Adipocyte (in vitro differentiated cells): ENCODE measurements at regions not wholly inside any gene's neighbourhood (a gene's known extent, or its start where the extent isn't known, plus 50 kb on each side); places are given as distances from the start of the nearest gene placed in this dataset.

Experiments used
- DNase-seq: peaks from one replicate; pipeline ENCODE4 v3.0.0-alpha.2; 2015; ENCODE audit warnings: low read depth
- H3K27me3 ChIP-seq: replicated peaks from 2 replicates; pipeline ENCODE4 v1.7.0; 2013; ENCODE audit warnings: mild to moderate bottlenecking, low read length, moderate library complexity; ENCODE audit not compliant: control insufficient read depth, insufficient read depth
- H3K36me3 ChIP-seq: 2 replicates; pipeline ENCODE4 v1.7.0; 2013; ENCODE audit warnings: low read length, mild to moderate bottlenecking, moderate library complexity; ENCODE audit not compliant: control insufficient read depth, insufficient read depth, severe bottlenecking
- H3K4me1 ChIP-seq: 2 replicates; pipeline ENCODE4 v1.7.0; 2013; ENCODE audit warnings: mild to moderate bottlenecking, low read length, moderate library complexity; ENCODE audit not compliant: control insufficient read depth, insufficient read depth
- H3K4me3 ChIP-seq: 2 replicates; pipeline ENCODE4 v1.7.0; 2013; ENCODE audit warnings: mild to moderate bottlenecking, low read length, moderate library complexity
- H3K9ac ChIP-seq: 2 replicates; pipeline ENCODE4 v1.7.0; 2013; ENCODE audit warnings: mild to moderate bottlenecking, low read length, moderate library complexity
- H3K9me3 ChIP-seq: 2 replicates; pipeline ENCODE4 v1.7.0; 2013; ENCODE audit warnings: mild to moderate bottlenecking, low read length, moderate library complexity; ENCODE audit not compliant: control insufficient read depth

- Histone ChIP-seq H3K4me1 (no peaks in the 10 kb centered on the region), H3K36me3 (no peaks in the 10 kb centered on the region), H3K9me3 (peaks cover 15% of the 10 kb centered on the region), H3K9ac (no peak overlapping the region), H3K4me3 (no peak overlapping the region), H3K27me3 (peaks cover 27% of the 10 kb centered on the region)
- DNase-seq: no peak
Measured at GRCh38 chr2:239769554-239770245, 255.4 kb downstream of the NDUFA10 start.

GRCh38 chr2:239768907-239769553 lies 256.1 kb downstream of the NDUFA10 start:
- Histone ChIP-seq H3K9ac (no peak overlapping the region), H3K9me3 (peaks cover 15% of the 10 kb centered on the region), H3K36me3 (no peaks in the 10 kb centered on the region), H3K4me1 (no peaks in the 10 kb centered on the region), H3K27me3 (peaks cover 26% of the 10 kb centered on the region), H3K4me3 (no peak overlapping the region)
- no peak for DNase-seq

- Histone ChIP-seq H3K36me3 (no peaks in the 10 kb centered on the region), H3K4me3 (no peak overlapping the region), H3K9ac (no peak overlapping the region), H3K9me3 (peaks cover 15% of the 10 kb centered on the region), H3K27me3 (peaks cover 20% of the 10 kb centered on the region), H3K4me1 (no peaks in the 10 kb centered on the region)
- DNase-seq: no peak
Measured at GRCh38 chr2:239768031-239768790, 256.9 kb downstream of the NDUFA10 start.

- Histone ChIP-seq H3K4me3 (no peak overlapping the region), H3K9ac (no peak overlapping the region), H3K36me3 (no peaks in the 10 kb centered on the region), H3K9me3 (peaks cover 19% of the 10 kb centered on the region), H3K4me1 (no peaks in the 10 kb centered on the region), H3K27me3 (peaks cover 23% of the 10 kb centered on the region)
- DNase-seq: no peak
Measured at GRCh38 chr2:239767021-239767905, 257.9 kb downstream of the NDUFA10 start.

GRCh38 chr2:239765911-239766310 lies 259.2 kb downstream of the NDUFA10 start:
- H3K4me1 ChIP-seq: no peaks in the 10 kb centered on the region
- H3K4me3 ChIP-seq: no peak overlapping the region
- no peaks in the 10 kb centered on the region for H3K36me3 ChIP-seq
- H3K9me3 ChIP-seq: peaks cover 17% of the 10 kb centered on the region
- H3K9ac ChIP-seq: no peak overlapping the region
- no peak for DNase-seq
- peaks cover 28% of the 10 kb centered on the region for H3K27me3 ChIP-seq

- Histone ChIP-seq H3K9ac (no peak overlapping the region), H3K4me3 (no peak overlapping the region), H3K27me3 (peaks cover 26% of the 10 kb centered on the region), H3K4me1 (no peaks in the 10 kb centered on the region), H3K36me3 (no peaks in the 10 kb centered on the region), H3K9me3 (peaks cover 23% of the 10 kb centered on the region)
- no peak for DNase-seq
Measured at GRCh38 chr2:239765076-239765845, 259.9 kb downstream of the NDUFA10 start.

- DNase-seq: no peak
- H3K27me3 ChIP-seq: peaks cover 23% of the 10 kb centered on the region
- no peaks in the 10 kb centered on the region for H3K36me3 ChIP-seq
- no peak overlapping the region for H3K9ac ChIP-seq
- no peak overlapping the region for H3K4me3 ChIP-seq
- H3K9me3 ChIP-seq: peaks cover 29% of the 10 kb centered on the region
- H3K4me1 ChIP-seq: no peaks in the 10 kb centered on the region
Measured at GRCh38 chr2:239763433-239764097, 261.6 kb downstream of the NDUFA10 start.

GRCh38 chr2:239762655-239763269 lies 262.4 kb downstream of the NDUFA10 start:
- peaks cover 23% of the 10 kb centered on the region for H3K27me3 ChIP-seq
- peaks cover 29% of the 10 kb centered on the region for H3K9me3 ChIP-seq
- DNase-seq: no peak
- H3K9ac ChIP-seq: no peak overlapping the region
- H3K4me1 ChIP-seq: no peaks in the 10 kb centered on the region
- H3K36me3 ChIP-seq: no peaks in the 10 kb centered on the region
- no peak overlapping the region for H3K4me3 ChIP-seq

GRCh38 chr2:239762106-239762505 lies 263.0 kb downstream of the NDUFA10 start:
- Histone ChIP-seq H3K27me3 (peaks cover 23% of the 10 kb centered on the region), H3K4me3 (no peak overlapping the region), H3K9me3 (peaks cover 29% of the 10 kb centered on the region), H3K4me1 (no peaks in the 10 kb centered on the region), H3K9ac (no peak overlapping the region), H3K36me3 (no peaks in the 10 kb centered on the region)
- DNase-seq: no peak

GRCh38 chr2:239760596-239760995 lies 264.5 kb downstream of the NDUFA10 start:
- H3K9ac ChIP-seq: no peak overlapping the region
- no peaks in the 10 kb centered on the region for H3K36me3 ChIP-seq
- no peaks in the 10 kb centered on the region for H3K4me1 ChIP-seq
- peaks cover 17% of the 10 kb centered on the region for H3K27me3 ChIP-seq
- no peak for DNase-seq
- H3K4me3 ChIP-seq: no peak overlapping the region
- peaks cover 29% of the 10 kb centered on the region for H3K9me3 ChIP-seq
